HS-27A (cell line): ENCODE measurements at regions not wholly inside any gene's neighbourhood (a gene's known extent, or its start where the extent isn't known, plus 50 kb on each side); places are given as distances from the start of the nearest gene placed in this dataset.
"Not testable (repeated sequence)": the region's sequence is repeated elsewhere in the genome, so short reads cannot be mapped to it uniquely, and the experiment has no call there.

Experiments used
- DNase-seq: peaks from one replicate; pipeline ENCODE4 v3.0.0-alpha.2; 2012; ENCODE audit warnings: low read depth, missing footprints

GRCh38 chr10:57168611-57169240 lies 807.7 kb upstream of the ZWINT start:
- no peak for DNase-seq

- no peak for DNase-seq
Observed at GRCh38 chr10:57165671-57166070, 804.6 kb upstream of the ZWINT start.

- no peak for DNase-seq
Observed at GRCh38 chr10:57162231-57162630, 801.2 kb upstream of the ZWINT start.

- no peak for DNase-seq
Observed at GRCh38 chr10:57161157-57161556, 800.1 kb upstream of the ZWINT start.

GRCh38 chr10:57145548-57145947 lies 784.5 kb upstream of the ZWINT start:
- DNase-seq = no peak

- no peak for DNase-seq
Observed at GRCh38 chr10:57142925-57143576, 782.0 kb upstream of the ZWINT start.

GRCh38 chr10:57141708-57142107 lies 780.6 kb upstream of the ZWINT start:
- no peak for DNase-seq

GRCh38 chr10:57119684-57120083 lies 758.6 kb upstream of the ZWINT start:
- DNase-seq = no peak

GRCh38 chr10:57113545-57113944 lies 752.5 kb upstream of the ZWINT start:
- DNase-seq = no peak

- no peak for DNase-seq
Observed at GRCh38 chr10:57102236-57102635, 741.2 kb upstream of the ZWINT start.

- no peak for DNase-seq
Observed at GRCh38 chr10:57098146-57098545, 737.1 kb upstream of the ZWINT start.

- no peak for DNase-seq
Observed at GRCh38 chr10:57096044-57096443, 735.0 kb upstream of the ZWINT start.

GRCh38 chr10:57094965-57095364 lies 733.9 kb upstream of the ZWINT start:
- DNase-seq = no peak

GRCh38 chr10:57094083-57094482 lies 733.0 kb upstream of the ZWINT start:
- DNase-seq = no peak

GRCh38 chr10:57053530-57053929 lies 692.5 kb upstream of the ZWINT start:
- no peak for DNase-seq

- DNase-seq = no peak
Observed at GRCh38 chr10:57049096-57049495, 688.0 kb upstream of the ZWINT start.

- DNase-seq = no peak
Observed at GRCh38 chr10:57038531-57038930, 677.5 kb upstream of the ZWINT start.

- no peak for DNase-seq
Observed at GRCh38 chr10:57035310-57035709, 674.3 kb upstream of the ZWINT start.

- DNase-seq = not testable (repeated sequence)
Observed at GRCh38 chr10:57032301-57032700, 671.2 kb upstream of the ZWINT start.

- no peak for DNase-seq
Observed at GRCh38 chr10:57031346-57031745, 670.3 kb upstream of the ZWINT start.

- no peak for DNase-seq
Observed at GRCh38 chr10:57026307-57026706, 665.2 kb upstream of the ZWINT start.

GRCh38 chr10:57023626-57024025 lies 662.6 kb upstream of the ZWINT start:
- no peak for DNase-seq

- no peak for DNase-seq
Observed at GRCh38 chr10:57018452-57018851, 657.4 kb upstream of the ZWINT start.
